C4-2B (cell line): ENCODE measurements at regions not wholly inside any gene's neighbourhood (a gene's known extent, or its start where the extent isn't known, plus 50 kb on each side); places are given as distances from the start of the nearest gene placed in this dataset.

Experiments
- H3K27ac ChIP-seq: fragments of 450-650 bp; 2 replicates; pipeline ENCODE4 v1.5.1; 2017
- ZFX ChIP-seq: fragments of 450-650 bp; IDR thresholded peaks from 2 replicates; pipeline ENCODE4 v1.6.1; 2017
- TF ChIP-seq, protein P1 (sequence below): fragments of 450-650 bp; conservative IDR thresholded peaks from 2 replicates; pipeline ENCODE4 v1.5.1; 2017; ENCODE audit warnings: mild to moderate bottlenecking

DNA sequence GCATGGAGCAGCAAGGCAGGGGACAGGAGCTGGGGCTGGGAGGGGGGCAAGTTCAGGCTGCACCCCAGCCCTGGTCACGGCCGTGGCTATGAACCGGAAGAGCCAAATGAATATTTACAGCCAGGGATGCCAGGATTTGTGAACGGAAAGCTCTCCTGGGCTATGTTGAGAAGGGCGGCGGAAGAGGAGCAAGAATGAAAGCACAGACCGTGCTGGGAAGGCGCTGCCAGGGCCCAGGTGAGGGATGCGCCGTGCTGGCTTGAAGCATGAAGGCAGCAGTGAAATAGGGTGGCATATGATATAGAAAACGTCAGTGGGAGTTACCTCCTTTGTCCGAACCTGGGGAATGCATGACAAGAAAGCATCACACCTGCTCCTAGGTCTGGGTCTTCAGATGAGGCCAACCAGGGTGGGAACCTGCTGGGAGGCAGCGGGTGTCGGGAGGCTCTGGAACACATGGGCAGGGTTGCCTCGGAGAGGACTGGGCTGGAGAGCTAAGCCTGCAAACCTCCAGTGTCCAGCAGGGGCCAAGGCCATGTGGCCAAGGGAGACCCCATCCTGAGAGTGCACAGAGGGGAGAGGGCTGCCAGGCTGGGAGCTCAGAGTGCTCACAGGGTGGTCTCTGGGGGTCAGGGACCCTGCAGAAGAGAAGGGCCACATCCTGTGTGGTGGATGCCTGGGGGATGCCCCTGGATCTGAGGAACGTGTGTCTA is 120.6 kb upstream of the TCERG1L start:
- no peak overlapping the region for H3K27ac ChIP-seq
- TF ChIP-seq, protein P1, sequence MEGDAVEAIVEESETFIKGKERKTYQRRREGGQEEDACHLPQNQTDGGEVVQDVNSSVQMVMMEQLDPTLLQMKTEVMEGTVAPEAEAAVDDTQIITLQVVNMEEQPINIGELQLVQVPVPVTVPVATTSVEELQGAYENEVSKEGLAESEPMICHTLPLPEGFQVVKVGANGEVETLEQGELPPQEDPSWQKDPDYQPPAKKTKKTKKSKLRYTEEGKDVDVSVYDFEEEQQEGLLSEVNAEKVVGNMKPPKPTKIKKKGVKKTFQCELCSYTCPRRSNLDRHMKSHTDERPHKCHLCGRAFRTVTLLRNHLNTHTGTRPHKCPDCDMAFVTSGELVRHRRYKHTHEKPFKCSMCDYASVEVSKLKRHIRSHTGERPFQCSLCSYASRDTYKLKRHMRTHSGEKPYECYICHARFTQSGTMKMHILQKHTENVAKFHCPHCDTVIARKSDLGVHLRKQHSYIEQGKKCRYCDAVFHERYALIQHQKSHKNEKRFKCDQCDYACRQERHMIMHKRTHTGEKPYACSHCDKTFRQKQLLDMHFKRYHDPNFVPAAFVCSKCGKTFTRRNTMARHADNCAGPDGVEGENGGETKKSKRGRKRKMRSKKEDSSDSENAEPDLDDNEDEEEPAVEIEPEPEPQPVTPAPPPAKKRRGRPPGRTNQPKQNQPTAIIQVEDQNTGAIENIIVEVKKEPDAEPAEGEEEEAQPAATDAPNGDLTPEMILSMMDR = no peak
- TF ChIP-seq ZFX = no peak

DNA sequence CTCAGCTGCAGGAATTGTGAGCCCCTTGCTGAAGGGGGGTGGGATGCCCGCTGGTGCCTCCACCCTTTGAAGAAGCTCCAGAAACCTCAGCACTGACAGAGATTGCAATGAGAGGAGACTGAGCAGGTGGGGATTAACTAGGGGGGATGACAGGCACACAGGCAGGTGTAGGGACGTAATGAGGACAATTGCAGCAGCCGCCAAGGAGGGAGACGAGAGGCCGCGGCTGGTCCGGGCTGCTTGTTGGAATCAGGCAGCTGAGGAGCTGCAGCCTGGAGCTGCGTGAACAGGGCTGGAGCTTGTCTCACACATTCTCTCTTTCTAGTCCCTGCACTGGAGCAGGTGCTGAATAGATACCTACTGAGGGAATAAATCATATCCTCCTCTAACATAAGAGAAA is 122.0 kb upstream of the TCERG1L start:
- TF ChIP-seq, protein P1 = no peak
- no peak for TF ChIP-seq ZFX
- no peak overlapping the region for H3K27ac ChIP-seq

DNA sequence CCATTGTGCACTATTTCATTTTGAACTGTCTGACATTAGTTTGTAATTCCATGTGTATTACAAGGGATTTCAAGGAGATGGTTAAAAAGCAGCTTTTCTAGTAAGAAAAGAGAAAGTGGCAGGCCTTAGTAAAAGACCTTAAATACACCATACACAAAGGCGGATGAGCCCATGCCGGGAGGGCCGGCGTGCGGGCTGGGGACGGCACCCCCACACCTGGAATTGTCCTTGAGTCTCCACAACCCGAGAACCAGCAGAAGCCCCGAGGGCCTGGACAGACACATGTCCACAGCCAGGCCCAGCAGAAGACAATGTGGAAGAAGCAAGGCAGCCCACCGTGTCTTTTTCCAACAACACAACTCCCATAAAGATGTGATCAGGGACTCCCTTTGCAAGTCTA is 123.7 kb upstream of the TCERG1L start:
- H3K27ac ChIP-seq = no peak overlapping the region
- no peak for TF ChIP-seq ZFX
- TF ChIP-seq, protein P1 = no peak

DNA sequence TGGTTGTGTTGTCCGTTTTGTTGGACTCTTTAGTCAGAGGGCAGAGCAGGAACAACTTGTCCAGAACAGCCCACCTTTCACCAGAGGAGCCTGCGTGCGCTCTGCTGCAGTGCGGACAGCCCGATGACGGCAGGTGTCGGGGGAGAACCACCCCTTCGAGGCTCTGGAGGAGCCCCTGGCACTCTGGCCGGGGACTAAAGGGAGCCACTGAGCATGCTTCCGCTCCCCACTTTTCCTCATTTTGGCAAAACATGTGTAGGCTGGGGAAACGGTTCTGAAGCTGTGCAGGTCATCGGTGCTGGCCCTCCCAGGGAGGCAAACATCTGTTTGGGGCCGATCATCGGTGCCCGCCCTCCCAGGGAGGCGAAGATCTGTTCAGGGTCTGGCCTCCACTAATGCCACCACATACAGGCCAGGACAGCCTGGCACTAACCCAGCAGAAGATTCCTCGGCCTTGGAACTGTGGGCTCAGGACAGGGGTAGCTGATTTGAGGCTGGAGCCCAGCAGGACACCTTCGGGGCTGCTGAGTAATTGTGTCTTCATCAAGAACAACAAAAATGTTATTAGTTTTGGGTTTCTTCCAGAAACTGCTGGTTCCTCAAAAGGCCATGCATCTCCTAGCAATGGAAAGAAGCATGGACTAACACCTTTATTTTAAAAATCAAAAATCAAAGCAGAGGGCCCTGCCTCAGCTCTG is 124.4 kb upstream of the TCERG1L start:
- TF ChIP-seq, protein P1 = no peak
- no peak for TF ChIP-seq ZFX
- H3K27ac ChIP-seq = no peak overlapping the region

DNA sequence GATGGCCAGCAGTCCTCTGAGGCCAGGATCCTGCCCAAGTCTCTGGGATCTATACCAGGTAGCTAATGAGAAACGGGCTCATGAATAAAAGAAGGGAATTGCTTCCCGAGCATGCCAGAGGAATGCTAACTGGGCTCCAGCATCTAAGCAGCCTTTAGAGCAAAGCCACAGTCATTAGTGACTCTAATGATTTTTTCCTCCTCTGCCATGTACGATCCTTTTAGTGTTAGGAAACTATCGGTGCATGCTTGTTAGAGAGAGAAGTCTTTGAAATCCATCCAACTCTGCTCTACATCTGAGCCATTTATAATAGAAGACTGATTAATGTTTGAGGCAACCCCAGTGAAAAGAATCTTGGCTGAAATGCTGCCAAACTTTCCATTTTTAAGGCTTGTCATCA is 124.9 kb upstream of the TCERG1L start:
- no peak overlapping the region for H3K27ac ChIP-seq
- no peak for TF ChIP-seq ZFX
- TF ChIP-seq, protein P1 = no peak

DNA sequence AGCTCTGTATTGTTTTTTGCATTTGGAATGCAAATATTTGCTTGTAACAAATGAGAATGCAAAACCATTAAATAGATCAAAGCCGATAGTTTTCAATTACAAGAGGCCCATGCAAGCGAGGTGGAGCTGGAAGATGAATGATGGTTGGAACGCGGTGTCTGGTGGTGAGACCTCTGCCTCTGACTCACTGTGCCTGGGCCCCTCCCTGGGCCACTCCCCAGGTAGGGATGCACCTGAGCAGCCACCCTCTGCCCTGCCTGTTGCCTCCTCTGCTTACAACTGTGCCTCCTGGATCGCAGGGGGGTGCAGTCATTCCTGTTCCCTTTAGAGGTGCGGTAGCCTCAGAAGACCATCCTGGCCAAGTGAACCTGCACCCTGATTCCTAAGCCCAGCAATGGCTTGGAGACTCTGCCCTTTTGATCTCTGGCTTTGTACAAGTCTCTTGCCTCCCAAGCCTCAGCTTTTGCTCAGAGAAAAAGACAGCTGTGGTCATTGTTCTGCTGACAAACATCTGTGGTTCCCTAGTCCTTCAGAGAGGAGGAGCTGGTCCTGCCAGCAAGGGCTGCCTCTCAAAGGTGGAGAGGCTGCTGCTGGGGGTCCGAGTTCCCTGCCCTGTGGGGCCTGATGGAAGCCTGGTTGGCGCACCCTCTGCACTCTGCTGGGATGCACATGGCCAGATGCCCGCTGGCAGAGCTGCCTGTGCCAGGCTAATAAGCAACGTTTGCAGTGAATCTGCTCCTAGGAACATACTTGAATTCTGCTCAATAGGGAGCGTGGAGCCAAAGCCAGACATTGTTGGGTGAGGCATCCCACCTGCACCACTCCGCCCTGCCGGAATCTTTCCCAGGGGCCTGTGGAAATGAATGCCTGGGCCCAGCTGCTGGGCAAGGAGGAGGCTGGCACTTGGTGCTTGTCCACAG is 126.3 kb upstream of the TCERG1L start:
- no peak for TF ChIP-seq ZFX
- TF ChIP-seq, protein P1 = no peak
- H3K27ac ChIP-seq = no peak overlapping the region
